Osteoblast (primary cell): ENCODE measurements at regions not wholly inside any gene's neighbourhood (a gene's known extent, or its start where the extent isn't known, plus 50 kb on each side); places are given as distances from the start of the nearest gene placed in this dataset.

Experiments
- DNase-seq: peaks from one replicate; pipeline ENCODE4 v3.0.0; 2011; ENCODE audit warnings: low spot score, mixed read lengths; ENCODE audit not compliant: insufficient read length; ENCODE audit errors: missing footprints
- H2AFZ ChIP-seq: 2 replicates; pipeline ENCODE4 v1.6.0; 2011; ENCODE audit warnings: mild to moderate bottlenecking, low read length
- H3K27ac ChIP-seq: 2 replicates; pipeline ENCODE4 v1.5.1; 2011; ENCODE audit warnings: mild to moderate bottlenecking, low read depth, low read length, moderate library complexity
- H3K27me3 ChIP-seq: 2 replicates; pipeline ENCODE4 v1.6.0; 2012; ENCODE audit warnings: mild to moderate bottlenecking, control low read depth, inconsistent platforms, low read length, moderate library complexity; ENCODE audit not compliant: insufficient read depth
- H3K36me3 ChIP-seq: 2 replicates; pipeline ENCODE4 v1.5.1; 2011; ENCODE audit warnings: mild to moderate bottlenecking, low read length, control low read depth, moderate library complexity; ENCODE audit not compliant: insufficient read depth
- H3K4me1 ChIP-seq: 2 replicates; pipeline ENCODE4 v1.5.1; 2011; ENCODE audit warnings: mild to moderate bottlenecking, low read length, control low read depth, moderate library complexity; ENCODE audit not compliant: insufficient read depth
- H3K4me2 ChIP-seq: 2 replicates; pipeline ENCODE4 v1.6.0; 2011; ENCODE audit warnings: mild to moderate bottlenecking, low read length; ENCODE audit not compliant: insufficient read depth
- H3K4me3 ChIP-seq: fragments of 200-600 bp; sonication (generic); 3 replicates; pipeline ENCODE4 v1.5.1; 2012; ENCODE audit warnings: mild to moderate bottlenecking, low read length, inconsistent platforms; ENCODE audit not compliant: insufficient read depth
- H3K79me2 ChIP-seq: 2 replicates; pipeline ENCODE4 v1.6.0; 2012; ENCODE audit warnings: mild to moderate bottlenecking, low read length, control low read depth, inconsistent platforms; ENCODE audit not compliant: insufficient read depth
- H3K9me3 ChIP-seq: 2 replicates; pipeline ENCODE4 v1.5.1; 2011; ENCODE audit warnings: low read depth, low read length, control low read depth
- H4K20me1 ChIP-seq: 2 replicates; pipeline ENCODE4 v1.6.0; 2012; ENCODE audit warnings: mild to moderate bottlenecking, low read length, control low read depth; ENCODE audit not compliant: insufficient read depth
- CTCF ChIP-seq: IDR thresholded peaks from 2 replicates; pipeline ENCODE4 v1.5.1; 2011; ENCODE audit warnings: mild to moderate bottlenecking, low read depth, low read length, moderate library complexity; ENCODE audit errors: extremely low read depth

- H3K79me2 ChIP-seq, result no peaks in the 10 kb centered on the region
- peaks cover 42% of the 10 kb centered on the region for H3K27me3 ChIP-seq
- no peak overlapping the region for H3K4me3 ChIP-seq
- H3K9me3 ChIP-seq, result no peaks in the 10 kb centered on the region
- DNase-seq, result no peak
- H3K4me2 ChIP-seq, result no peak overlapping the region
- no peak overlapping the region for H2AFZ ChIP-seq
- H3K36me3 ChIP-seq, result no peaks in the 10 kb centered on the region
- no peaks in the 10 kb centered on the region for H4K20me1 ChIP-seq
- peaks cover 12% of the 10 kb centered on the region for H3K4me1 ChIP-seq
- TF ChIP-seq CTCF, result no peak
- no peak overlapping the region for H3K27ac ChIP-seq
Observed at GRCh38 chrX:68999356-68999755, 165.9 kb downstream of the PJA1 start.

GRCh38 chrX:68998716-68999115 lies 166.5 kb downstream of the PJA1 start:
- H3K4me2 ChIP-seq, result no peak overlapping the region
- H3K4me3 ChIP-seq, result no peak overlapping the region
- no peaks in the 10 kb centered on the region for H4K20me1 ChIP-seq
- H3K4me1 ChIP-seq, result peaks cover 12% of the 10 kb centered on the region
- no peak overlapping the region for H2AFZ ChIP-seq
- H3K9me3 ChIP-seq, result no peaks in the 10 kb centered on the region
- H3K27ac ChIP-seq, result no peak overlapping the region
- H3K36me3 ChIP-seq, result no peaks in the 10 kb centered on the region
- TF ChIP-seq CTCF, result no peak
- peaks cover 43% of the 10 kb centered on the region for H3K27me3 ChIP-seq
- DNase-seq, result no peak
- H3K79me2 ChIP-seq, result no peaks in the 10 kb centered on the region

- Histone ChIP-seq H3K4me1 (peaks cover 12% of the 10 kb centered on the region), H3K36me3 (no peaks in the 10 kb centered on the region), H3K4me2 (no peak overlapping the region), H3K27ac (peak overlapping the region; percentile 47), H3K9me3 (no peaks in the 10 kb centered on the region), H3K79me2 (no peaks in the 10 kb centered on the region), H4K20me1 (no peaks in the 10 kb centered on the region), H3K4me3 (no peak overlapping the region), H2AFZ (no peak overlapping the region), H3K27me3 (peaks cover 40% of the 10 kb centered on the region)
- no peak for DNase-seq
- no peak for TF ChIP-seq CTCF
Observed at GRCh38 chrX:68997911-68998310, 167.3 kb downstream of the PJA1 start.

GRCh38 chrX:68997511-68997910 lies 167.7 kb downstream of the PJA1 start:
- peaks cover 36% of the 10 kb centered on the region for H3K27me3 ChIP-seq
- no peak overlapping the region for H3K4me3 ChIP-seq
- H3K4me2 ChIP-seq, result no peak overlapping the region
- no peak for DNase-seq
- H3K27ac ChIP-seq, result peak overlapping the region; percentile 47
- no peak overlapping the region for H2AFZ ChIP-seq
- H3K4me1 ChIP-seq, result peaks cover 12% of the 10 kb centered on the region
- H4K20me1 ChIP-seq, result no peaks in the 10 kb centered on the region
- H3K36me3 ChIP-seq, result no peaks in the 10 kb centered on the region
- TF ChIP-seq CTCF, result no peak
- H3K9me3 ChIP-seq, result no peaks in the 10 kb centered on the region
- no peaks in the 10 kb centered on the region for H3K79me2 ChIP-seq
